Activated naive CD4-positive, alpha-beta T cell treated with anti-CD3 and anti-CD28 coated beads for 36 hours (primary cell): ENCODE measurements at regions not wholly inside any gene's neighbourhood (a gene's known extent, or its start where the extent isn't known, plus 50 kb on each side); places are given as distances from the start of the nearest gene placed in this dataset.

Source experiments
- CTCF ChIA-PET: fragments of 350-600 bp; sonication (Branson Sonifier 250); formaldehyde crosslinking; loops from one replicate; lab custom pipeline; 2021; ENCODE audit warnings: antibody characterized with exemption; lab: Charles Lee
- DNase-seq: peaks from one replicate; pipeline ENCODE4 v3.0.0-alpha.2; 2020
- H3K27ac Mint-ChIP-seq: one replicate; pipeline ENCODE4 v1.8.0; 2021; ENCODE audit warnings: mild to moderate bottlenecking, mixed read lengths
- H3K27me3 Mint-ChIP-seq: one replicate; pipeline ENCODE4 v1.8.0; 2021; ENCODE audit warnings: low read depth, mixed read lengths
- H3K36me3 Mint-ChIP-seq: one replicate; pipeline ENCODE4 v1.8.0; 2021; ENCODE audit warnings: low read depth, mixed read lengths
- H3K4me1 Mint-ChIP-seq: one replicate; pipeline ENCODE4 v1.8.0; 2021; ENCODE audit warnings: low read depth, mixed read lengths
- H3K4me3 Mint-ChIP-seq: one replicate; pipeline ENCODE4 v1.8.0; 2021; ENCODE audit warnings: mild to moderate bottlenecking, moderate library complexity, mixed read lengths
- H3K9me3 Mint-ChIP-seq: one replicate; pipeline ENCODE4 v1.8.0; 2021; ENCODE audit warnings: mixed read lengths
- intact Hi-C: fragments of 100-400 bp; cut with micrococcal nuclease; formaldehyde crosslinking; loops from one replicate; pipeline ENCODE4 v1.15.1; 2023

GRCh38 chr13:65670014-65670625 lies 1560.0 kb downstream of the PCDH9 start:
- no peak overlapping the region for H3K27ac Mint-ChIP-seq
- H3K4me3 Mint-ChIP-seq: no peak overlapping the region
- CTCF ChIA-PET: no interaction called here

GRCh38 chr13:65660731-65661130 lies 1569.4 kb downstream of the PCDH9 start:
- CTCF ChIA-PET: no interaction called here
- H3K9me3 Mint-ChIP-seq: peaks cover 5% of the 10 kb centered on the region
- no peak for DNase-seq
- no peak overlapping the region for H3K27ac Mint-ChIP-seq
- H3K27me3 Mint-ChIP-seq: no peaks in the 10 kb centered on the region
- no peaks in the 10 kb centered on the region for H3K36me3 Mint-ChIP-seq
- H3K4me1 Mint-ChIP-seq: no peaks in the 10 kb centered on the region
- intact Hi-C loops: no loop called here
- no peak overlapping the region for H3K4me3 Mint-ChIP-seq

More at GRCh38 chr13:65670014-65670625, 1560.0 kb downstream of the PCDH9 start:
- peaks cover 22% of the 10 kb centered on the region for H3K9me3 Mint-ChIP-seq
- intact Hi-C loops: no loop called here
- no peaks in the 10 kb centered on the region for H3K4me1 Mint-ChIP-seq
- H3K36me3 Mint-ChIP-seq: no peaks in the 10 kb centered on the region
- DNase-seq: no peak
- no peaks in the 10 kb centered on the region for H3K27me3 Mint-ChIP-seq

- no peaks in the 10 kb centered on the region for H3K36me3 Mint-ChIP-seq
- CTCF ChIA-PET: no interaction called here
- H3K27ac Mint-ChIP-seq: no peak overlapping the region
- intact Hi-C loops: loop anchor here (5.0 kb wide), 1 partner anchor 1580 kb away; no protein-coding TSS in a partner anchor
- H3K27me3 Mint-ChIP-seq: no peaks in the 10 kb centered on the region
- DNase-seq: no peak
- H3K9me3 Mint-ChIP-seq: no peaks in the 10 kb centered on the region
- no peak overlapping the region for H3K4me3 Mint-ChIP-seq
- H3K4me1 Mint-ChIP-seq: no peaks in the 10 kb centered on the region
Measured at GRCh38 chr13:65656740-65657329, 1573.3 kb downstream of the PCDH9 start.

GRCh38 chr13:65653613-65654012 lies 1576.5 kb downstream of the PCDH9 start:
- H3K4me1 Mint-ChIP-seq: no peaks in the 10 kb centered on the region
- DNase-seq: no peak
- intact Hi-C loops: no loop called here
- peaks cover 3% of the 10 kb centered on the region for H3K9me3 Mint-ChIP-seq
- CTCF ChIA-PET: no interaction called here
- no peaks in the 10 kb centered on the region for H3K27me3 Mint-ChIP-seq
- no peak overlapping the region for H3K4me3 Mint-ChIP-seq
- H3K27ac Mint-ChIP-seq: no peak overlapping the region
- H3K36me3 Mint-ChIP-seq: no peaks in the 10 kb centered on the region

- Mint-ChIP-seq H3K27me3 (no peaks in the 10 kb centered on the region), H3K4me1 (no peaks in the 10 kb centered on the region), H3K27ac (no peak overlapping the region), H3K9me3 (peaks cover 3% of the 10 kb centered on the region), H3K4me3 (no peak overlapping the region), H3K36me3 (no peaks in the 10 kb centered on the region)
- intact Hi-C loops: no loop called here
- CTCF ChIA-PET: no interaction called here
- DNase-seq: no peak
Measured at GRCh38 chr13:65650321-65650720, 1579.8 kb downstream of the PCDH9 start.

- Mint-ChIP-seq H3K4me3 (no peak overlapping the region), H3K27me3 (no peaks in the 10 kb centered on the region), H3K36me3 (no peaks in the 10 kb centered on the region), H3K9me3 (no peaks in the 10 kb centered on the region), H3K27ac (no peak overlapping the region), H3K4me1 (no peaks in the 10 kb centered on the region)
- DNase-seq: no peak
- intact Hi-C loops: no loop called here
- CTCF ChIA-PET: interaction anchor here (0.7 kb wide), 1 partner anchor 801 kb away, joined by 3 read pairs; no protein-coding TSS in a partner anchor
Measured at GRCh38 chr13:65642996-65643395, 1587.1 kb downstream of the PCDH9 start.

GRCh38 chr13:65642301-65642700 lies 1587.8 kb downstream of the PCDH9 start:
- no peak for DNase-seq
- Mint-ChIP-seq H3K27ac (no peak overlapping the region), H3K4me3 (no peak overlapping the region), H3K4me1 (no peaks in the 10 kb centered on the region), H3K9me3 (no peaks in the 10 kb centered on the region), H3K36me3 (no peaks in the 10 kb centered on the region), H3K27me3 (no peaks in the 10 kb centered on the region)
- intact Hi-C loops: no loop called here
- CTCF ChIA-PET: interaction anchor here (0.7 kb wide), 1 partner anchor 802 kb away, joined by 3 read pairs; no protein-coding TSS in a partner anchor

- H3K27me3 Mint-ChIP-seq: no peaks in the 10 kb centered on the region
- no peaks in the 10 kb centered on the region for H3K9me3 Mint-ChIP-seq
- no peak overlapping the region for H3K27ac Mint-ChIP-seq
- CTCF ChIA-PET: no interaction called here
- H3K4me1 Mint-ChIP-seq: no peaks in the 10 kb centered on the region
- intact Hi-C loops: no loop called here
- no peak overlapping the region for H3K4me3 Mint-ChIP-seq
- no peaks in the 10 kb centered on the region for H3K36me3 Mint-ChIP-seq
- no peak for DNase-seq
Measured at GRCh38 chr13:65638572-65639168, 1591.5 kb downstream of the PCDH9 start.

- CTCF ChIA-PET: no interaction called here
- Mint-ChIP-seq H3K36me3 (no peaks in the 10 kb centered on the region), H3K27ac (no peak overlapping the region), H3K4me3 (no peak overlapping the region), H3K9me3 (no peaks in the 10 kb centered on the region), H3K4me1 (no peaks in the 10 kb centered on the region), H3K27me3 (no peaks in the 10 kb centered on the region)
- intact Hi-C loops: no loop called here
- no peak for DNase-seq
Measured at GRCh38 chr13:65633806-65634205, 1596.3 kb downstream of the PCDH9 start.

- H3K9me3 Mint-ChIP-seq: no peaks in the 10 kb centered on the region
- H3K36me3 Mint-ChIP-seq: no peaks in the 10 kb centered on the region
- no peak overlapping the region for H3K27ac Mint-ChIP-seq
- no peak for DNase-seq
- CTCF ChIA-PET: no interaction called here
- intact Hi-C loops: no loop called here
- no peak overlapping the region for H3K4me3 Mint-ChIP-seq
- H3K4me1 Mint-ChIP-seq: no peaks in the 10 kb centered on the region
- H3K27me3 Mint-ChIP-seq: no peaks in the 10 kb centered on the region
Measured at GRCh38 chr13:65631078-65631477, 1599.1 kb downstream of the PCDH9 start.

- Mint-ChIP-seq H3K9me3 (no peaks in the 10 kb centered on the region), H3K27ac (no peak overlapping the region), H3K4me3 (no peak overlapping the region), H3K27me3 (no peaks in the 10 kb centered on the region), H3K36me3 (no peaks in the 10 kb centered on the region), H3K4me1 (no peaks in the 10 kb centered on the region)
- intact Hi-C loops: no loop called here
- DNase-seq: no peak
- CTCF ChIA-PET: no interaction called here
Measured at GRCh38 chr13:65629926-65630325, 1600.2 kb downstream of the PCDH9 start.

GRCh38 chr13:65623148-65623547 lies 1607.0 kb downstream of the PCDH9 start:
- Mint-ChIP-seq H3K9me3 (peaks cover 1% of the 10 kb centered on the region), H3K4me3 (no peak overlapping the region), H3K4me1 (no peaks in the 10 kb centered on the region), H3K36me3 (no peaks in the 10 kb centered on the region), H3K27me3 (no peaks in the 10 kb centered on the region), H3K27ac (no peak overlapping the region)
- no peak for DNase-seq
- CTCF ChIA-PET: no interaction called here
- intact Hi-C loops: no loop called here

GRCh38 chr13:65615506-65615905 lies 1614.6 kb downstream of the PCDH9 start:
- Mint-ChIP-seq H3K9me3 (peaks cover 2% of the 10 kb centered on the region), H3K4me3 (no peak overlapping the region), H3K36me3 (no peaks in the 10 kb centered on the region), H3K27me3 (no peaks in the 10 kb centered on the region), H3K4me1 (no peaks in the 10 kb centered on the region), H3K27ac (no peak overlapping the region)
- intact Hi-C loops: no loop called here
- CTCF ChIA-PET: no interaction called here
- DNase-seq: no peak
